ENCODE measurements at regions not wholly inside any gene's neighbourhood (a gene's known extent, or its start where the extent isn't known, plus 50 kb on each side); places are given as distances from the start of the nearest gene placed in this dataset.

DNA sequence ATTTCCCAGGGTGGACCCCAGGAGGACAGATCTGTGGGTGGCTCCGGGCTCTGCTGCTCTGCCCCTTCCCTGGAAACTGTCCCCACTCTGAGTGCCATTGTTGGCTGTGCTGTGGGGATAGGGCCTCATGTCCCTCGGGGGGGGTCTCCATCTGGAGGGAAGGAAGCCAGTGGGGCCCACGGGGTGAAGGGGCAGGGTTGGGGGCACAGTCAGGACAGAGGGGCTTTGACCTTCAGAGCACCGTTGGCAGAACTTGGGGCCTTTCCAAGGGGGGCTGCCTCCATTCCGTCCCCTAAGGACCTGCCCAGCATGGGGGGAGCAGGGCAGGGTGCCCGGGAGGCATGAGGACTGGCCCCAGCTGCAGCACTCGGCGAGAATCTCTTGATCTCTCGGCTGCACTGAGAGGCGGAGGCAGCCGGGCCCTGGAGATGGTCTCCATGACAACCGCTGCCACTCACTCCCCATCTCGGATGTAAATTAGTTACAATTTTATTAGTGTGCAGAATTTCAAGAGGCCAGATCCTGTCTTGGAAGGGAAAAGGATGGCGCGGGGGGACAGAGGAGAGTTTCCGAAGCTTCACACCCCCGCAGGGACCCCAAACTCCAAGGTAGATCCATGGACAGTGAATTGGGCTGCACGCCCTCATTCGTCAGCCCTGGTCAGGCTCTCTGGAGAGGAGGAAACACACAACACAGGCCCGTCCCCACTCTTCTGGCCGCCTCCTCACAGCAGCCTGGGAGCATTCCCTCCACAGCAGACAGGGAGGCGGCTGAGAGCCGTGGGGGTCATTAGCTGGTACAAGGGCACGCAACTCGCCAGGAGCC, 216.2 kb upstream of the IER5L start:
- Histone ChIP-seq H3K9me3 (no peaks in the 10 kb centered on the region), H3K36me3 (no peaks in the 10 kb centered on the region), H3K4me3 (no peak overlapping the region), H3K4me1 (peaks cover 0 to 12% (median 0%) of the 10 kb centered on the region in 4 donors), H3K27ac (no peak overlapping the region), H3K27me3 (no peaks in the 10 kb centered on the region)
- whole genome bisulfite sequencing, 2 donors: 43 to 55% methylated on average over 20 to 22 of the region's 25 CpGs
- TF ChIP-seq EP300 (IDR thresholded peaks at IDR 0.05): no peak
- TF ChIP-seq, protein P1, sequence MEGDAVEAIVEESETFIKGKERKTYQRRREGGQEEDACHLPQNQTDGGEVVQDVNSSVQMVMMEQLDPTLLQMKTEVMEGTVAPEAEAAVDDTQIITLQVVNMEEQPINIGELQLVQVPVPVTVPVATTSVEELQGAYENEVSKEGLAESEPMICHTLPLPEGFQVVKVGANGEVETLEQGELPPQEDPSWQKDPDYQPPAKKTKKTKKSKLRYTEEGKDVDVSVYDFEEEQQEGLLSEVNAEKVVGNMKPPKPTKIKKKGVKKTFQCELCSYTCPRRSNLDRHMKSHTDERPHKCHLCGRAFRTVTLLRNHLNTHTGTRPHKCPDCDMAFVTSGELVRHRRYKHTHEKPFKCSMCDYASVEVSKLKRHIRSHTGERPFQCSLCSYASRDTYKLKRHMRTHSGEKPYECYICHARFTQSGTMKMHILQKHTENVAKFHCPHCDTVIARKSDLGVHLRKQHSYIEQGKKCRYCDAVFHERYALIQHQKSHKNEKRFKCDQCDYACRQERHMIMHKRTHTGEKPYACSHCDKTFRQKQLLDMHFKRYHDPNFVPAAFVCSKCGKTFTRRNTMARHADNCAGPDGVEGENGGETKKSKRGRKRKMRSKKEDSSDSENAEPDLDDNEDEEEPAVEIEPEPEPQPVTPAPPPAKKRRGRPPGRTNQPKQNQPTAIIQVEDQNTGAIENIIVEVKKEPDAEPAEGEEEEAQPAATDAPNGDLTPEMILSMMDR (IDR thresholded peaks at IDR 0.05): no peak
- no peak for TF ChIP-seq POLR2A (IDR thresholded peaks at IDR 0.05)
- DNase-seq (ENCODE audit: low spot score in 2 of 2): no peak

- no peak overlapping the region for H3K4me3 ChIP-seq
- 87 to 89% methylated on average over 5 of the region's 5 CpGs for WGBS, 2 donors
- no peak for DNase-seq (ENCODE audit: low spot score in 2 of 2)
Observed at GRCh38 chr9:129393064-129393463, 215.0 kb upstream of the IER5L start.

DNA sequence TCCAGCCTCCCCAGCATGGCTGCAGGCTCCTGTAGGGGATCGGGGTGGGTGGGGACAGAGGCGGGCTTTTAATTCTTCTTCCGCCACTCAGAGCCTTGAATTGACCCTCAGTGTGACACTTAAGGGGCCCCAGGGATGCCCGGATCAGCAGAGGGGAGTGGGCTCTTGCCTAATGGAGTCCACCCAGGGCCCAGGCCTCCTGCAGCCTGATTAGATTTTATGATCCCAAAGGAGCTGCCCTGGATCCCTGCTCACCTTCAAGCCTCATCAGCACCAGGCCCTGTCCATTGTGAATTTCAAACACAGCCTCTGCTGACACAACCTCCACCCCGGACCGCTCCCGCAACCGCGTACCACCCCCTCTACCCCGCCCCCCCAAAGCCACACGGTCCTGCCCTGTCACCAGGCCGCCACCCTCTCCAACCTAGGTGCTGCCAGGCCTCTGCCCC, 214.1 kb upstream of the IER5L start:
- Histone ChIP-seq H3K27ac (no peak overlapping the region), H3K4me3 (no peak overlapping the region), H3K36me3 (no peaks in the 10 kb centered on the region), H3K9me3 (no peaks in the 10 kb centered on the region), H3K4me1 (peaks cover 0 to 12% (median 0%) of the 10 kb centered on the region in 4 donors), H3K27me3 (no peaks in the 10 kb centered on the region)
- no peak for DNase-seq (ENCODE audit: low spot score in 2 of 2)
- TF ChIP-seq POLR2A (IDR thresholded peaks at IDR 0.05) (no peak), EP300 (IDR thresholded peaks at IDR 0.05) (no peak)
- TF ChIP-seq, protein P1 (IDR thresholded peaks at IDR 0.05): no peak
- 57 to 58% methylated on average over 12 of the region's 12 CpGs for WGBS, 2 donors

More at GRCh38 chr9:129393064-129393463, 215.0 kb upstream of the IER5L start:
- TF ChIP-seq, protein P1 (IDR thresholded peaks at IDR 0.05): no peak
- TF ChIP-seq EP300 (IDR thresholded peaks at IDR 0.05) (no peak), POLR2A (IDR thresholded peaks at IDR 0.05) (no peak)
- Histone ChIP-seq H3K36me3 (no peaks in the 10 kb centered on the region), H3K4me1 (peaks cover 0 to 12% (median 0%) of the 10 kb centered on the region in 4 donors), H3K9me3 (no peaks in the 10 kb centered on the region), H3K27me3 (no peaks in the 10 kb centered on the region), H3K27ac (no peak overlapping the region)

- 66 to 69% methylated on average over 12 of the region's 12 CpGs for WGBS, 2 donors
Observed at GRCh38 chr9:129391221-129391661, 213.2 kb upstream of the IER5L start.

More at GRCh38 chr9:129391221-129391661, 213.2 kb upstream of the IER5L start:
- H3K27me3 ChIP-seq: no peaks in the 10 kb centered on the region
- no peak for DNase-seq (ENCODE audit: low spot score in 2 of 2)
- peaks cover 0 to 12% (median 0%) of the 10 kb centered on the region in 4 donors for H3K4me1 ChIP-seq
- no peaks in the 10 kb centered on the region for H3K36me3 ChIP-seq
- H3K9me3 ChIP-seq: no peaks in the 10 kb centered on the region
- TF ChIP-seq EP300 (IDR thresholded peaks at IDR 0.05): no peak
- no peak for TF ChIP-seq POLR2A (IDR thresholded peaks at IDR 0.05)
- TF ChIP-seq, protein P1 (IDR thresholded peaks at IDR 0.05): no peak
- no peak overlapping the region for H3K4me3 ChIP-seq
- no peak overlapping the region for H3K27ac ChIP-seq
